Small intestine (tissue), 7 donors: ENCODE measurements at regions not wholly inside any gene's neighbourhood (a gene's known extent, or its start where the extent isn't known, plus 50 kb on each side); places are given as distances from the start of the nearest gene placed in this dataset.

Experiments
- DNase-seq, 2 donors: peaks; one replicate each; pipeline versions ENCODE4 v3.0.0 to v3.0.0-alpha.2; 2013
- FAIRE-seq: peaks from 2 replicates; lab custom pipeline; 2012; peaks lifted over from hg19 to GRCh38; lab: Jason Lieb, UNC
- H3K27ac ChIP-seq, 3 donors: one replicate each; pipeline ENCODE4 v1.5.1; 2013; ENCODE audit warnings: low read length in 2 of 3, mild to moderate bottlenecking in 2 of 3, control low read depth in 1 of 3, inconsistent platforms in 1 of 3, low read depth in 1 of 3, moderate library complexity in 1 of 3
- H3K27me3 ChIP-seq, 3 donors: one replicate each; pipeline ENCODE4 v1.6.1; 2013; ENCODE audit warnings: low read length in 3 of 3, inconsistent platforms in 1 of 3; ENCODE audit not compliant: control insufficient read depth in 3 of 3, insufficient read depth in 3 of 3
- H3K36me3 ChIP-seq, 3 donors: one replicate each; pipeline ENCODE4 v1.6.1; 2013; ENCODE audit warnings: low read length in 3 of 3, inconsistent platforms in 1 of 3, low read depth in 1 of 3, mild to moderate bottlenecking in 1 of 3, moderate library complexity in 1 of 3; ENCODE audit not compliant: control insufficient read depth in 3 of 3, insufficient read depth in 2 of 3
- H3K4me1 ChIP-seq, 3 donors: one replicate each; pipeline ENCODE4 v1.6.1; 2013; ENCODE audit warnings: low read length in 2 of 3, inconsistent platforms in 1 of 3, low read depth in 1 of 3, mild to moderate bottlenecking in 1 of 3, moderate library complexity in 1 of 3; ENCODE audit not compliant: control insufficient read depth in 3 of 3, insufficient read depth in 2 of 3
- H3K4me3 ChIP-seq, 3 donors: one replicate each; pipeline ENCODE4 v1.5.1; 2013; ENCODE audit warnings: low read length in 3 of 3, control low read depth in 1 of 3, inconsistent platforms in 1 of 3, low read depth in 1 of 3, mild to moderate bottlenecking in 1 of 3, moderate library complexity in 1 of 3
- H3K9me3 ChIP-seq, 2 donors: one replicate each; pipeline ENCODE4 v1.6.1; 2013; ENCODE audit warnings: low read depth in 1 of 2, low read length in 1 of 2; ENCODE audit not compliant: control insufficient read depth in 2 of 2, insufficient read depth in 1 of 2
- WGBS, 3 donors: extraction: QIAGEN DNeasy Blood & Tissue Kit; methylation state at CpG; one replicate each; pipeline ENCODE4 v1.1.7; 2013; 5-methylcytosine and 5-hydroxymethylcytosine counted together
- donor health status: healthy with polysubstance abuse.
- donor health status: control.
- donor health status: control.
- donor health status: Bipolar disorder and iron deficiency.
- donor health status: healthy.

- H3K4me1 ChIP-seq: no peaks in the 10 kb centered on the region
- no peak for FAIRE-seq
- no peaks in the 10 kb centered on the region for H3K27me3 ChIP-seq
- H3K9me3 ChIP-seq: no peaks in the 10 kb centered on the region
- H3K27ac ChIP-seq: no peak overlapping the region
- no peaks in the 10 kb centered on the region for H3K36me3 ChIP-seq
- WGBS, 3 donors: 65 to 77% (median 76%) methylated on average over 2 of the region's 2 CpGs
- H3K4me3 ChIP-seq: no peak overlapping the region
- no peak for DNase-seq
Observed at GRCh38 chr9:1208157-1208556, 158.0 kb downstream of the DMRT2 start.

- DNase-seq (no peak), FAIRE-seq (no peak)
- H3K36me3 ChIP-seq: no peaks in the 10 kb centered on the region
- 68 to 82% (median 75%) methylated on average over 3 of the region's 3 CpGs for WGBS, 3 donors
- H3K27me3 ChIP-seq: no peaks in the 10 kb centered on the region
- no peaks in the 10 kb centered on the region for H3K4me1 ChIP-seq
- no peaks in the 10 kb centered on the region for H3K9me3 ChIP-seq
- H3K27ac ChIP-seq: no peak overlapping the region
- H3K4me3 ChIP-seq: no peak overlapping the region
Observed at GRCh38 chr9:1210954-1211353, 160.8 kb downstream of the DMRT2 start.

- Histone ChIP-seq H3K9me3 (no peaks in the 10 kb centered on the region), H3K36me3 (no peaks in the 10 kb centered on the region), H3K4me1 (no peaks in the 10 kb centered on the region), H3K4me3 (no peak overlapping the region), H3K27me3 (no peaks in the 10 kb centered on the region), H3K27ac (no peak overlapping the region)
- FAIRE-seq (no peak), DNase-seq (no peak)
- WGBS, 3 donors: 53 to 68% (median 59%) methylated on average over 2 of the region's 2 CpGs
Observed at GRCh38 chr9:1216532-1216931, 166.4 kb downstream of the DMRT2 start.

- 64 to 71% (median 70%) methylated on average over 5 of the region's 5 CpGs for WGBS, 3 donors
- Histone ChIP-seq H3K9me3 (no peaks in the 10 kb centered on the region), H3K4me1 (no peaks in the 10 kb centered on the region), H3K27ac (no peak overlapping the region), H3K4me3 (no peak overlapping the region), H3K27me3 (no peaks in the 10 kb centered on the region), H3K36me3 (no peaks in the 10 kb centered on the region)
- DNase-seq (no peak), FAIRE-seq (no peak)
Observed at GRCh38 chr9:1217076-1217475, 166.9 kb downstream of the DMRT2 start.

GRCh38 chr9:1219284-1219683 is 169.1 kb downstream of the DMRT2 start:
- Histone ChIP-seq H3K9me3 (no peaks in the 10 kb centered on the region), H3K4me3 (no peak overlapping the region), H3K27me3 (no peaks in the 10 kb centered on the region), H3K36me3 (no peaks in the 10 kb centered on the region), H3K27ac (no peak overlapping the region), H3K4me1 (no peaks in the 10 kb centered on the region)
- WGBS, 3 donors: 46 to 63% (median 53%) methylated on average over 2 of the region's 2 CpGs
- FAIRE-seq (no peak), DNase-seq (no peak)

GRCh38 chr9:1221298-1221697 is 171.1 kb downstream of the DMRT2 start:
- no peaks in the 10 kb centered on the region for H3K27me3 ChIP-seq
- H3K36me3 ChIP-seq: no peaks in the 10 kb centered on the region
- WGBS, 3 donors: 81 to 86% (median 86%) methylated on average over 7 of the region's 7 CpGs
- no peak overlapping the region for H3K27ac ChIP-seq
- H3K4me1 ChIP-seq: no peaks in the 10 kb centered on the region
- H3K9me3 ChIP-seq: no peaks in the 10 kb centered on the region
- DNase-seq (no peak), FAIRE-seq (no peak)
- H3K4me3 ChIP-seq: no peak overlapping the region

- Histone ChIP-seq H3K9me3 (no peaks in the 10 kb centered on the region), H3K36me3 (no peaks in the 10 kb centered on the region), H3K4me1 (no peaks in the 10 kb centered on the region), H3K27ac (no peak overlapping the region), H3K27me3 (no peaks in the 10 kb centered on the region), H3K4me3 (no peak overlapping the region)
- no peak for FAIRE-seq
- WGBS, 3 donors: 48 to 56% (median 53%) methylated on average over 3 of the region's 3 CpGs
- no peak for DNase-seq
Observed at GRCh38 chr9:1222511-1222910, 172.4 kb downstream of the DMRT2 start.

- 18 to 30% (median 26%) methylated on average over 11 of the region's 11 CpGs for WGBS, 3 donors
- H3K4me3 ChIP-seq: no peak overlapping the region
- H3K36me3 ChIP-seq: no peaks in the 10 kb centered on the region
- no peak for FAIRE-seq
- H3K4me1 ChIP-seq: no peaks in the 10 kb centered on the region
- peak overlapping the region in 1 of 3 donors; percentile 50 for H3K27ac ChIP-seq
- peak; percentile 8 to 61 for DNase-seq
- no peaks in the 10 kb centered on the region for H3K27me3 ChIP-seq
- H3K9me3 ChIP-seq: no peaks in the 10 kb centered on the region
Observed at GRCh38 chr9:1231998-1232919, 182.1 kb downstream of the DMRT2 start.
